ENCODE measurements at regions not wholly inside any gene's neighbourhood (a gene's known extent, or its start where the extent isn't known, plus 50 kb on each side); places are given as distances from the start of the nearest gene placed in this dataset.

- DNase-seq (ENCODE audit: low read depth), result no peak
Measured at GRCh38 chr12:92226961-92227360, 81.3 kb upstream of the BTG1 start.

GRCh38 chr12:92226071-92226661 is 80.5 kb upstream of the BTG1 start:
- DNase-seq (ENCODE audit: low read depth), result no peak

DNA sequence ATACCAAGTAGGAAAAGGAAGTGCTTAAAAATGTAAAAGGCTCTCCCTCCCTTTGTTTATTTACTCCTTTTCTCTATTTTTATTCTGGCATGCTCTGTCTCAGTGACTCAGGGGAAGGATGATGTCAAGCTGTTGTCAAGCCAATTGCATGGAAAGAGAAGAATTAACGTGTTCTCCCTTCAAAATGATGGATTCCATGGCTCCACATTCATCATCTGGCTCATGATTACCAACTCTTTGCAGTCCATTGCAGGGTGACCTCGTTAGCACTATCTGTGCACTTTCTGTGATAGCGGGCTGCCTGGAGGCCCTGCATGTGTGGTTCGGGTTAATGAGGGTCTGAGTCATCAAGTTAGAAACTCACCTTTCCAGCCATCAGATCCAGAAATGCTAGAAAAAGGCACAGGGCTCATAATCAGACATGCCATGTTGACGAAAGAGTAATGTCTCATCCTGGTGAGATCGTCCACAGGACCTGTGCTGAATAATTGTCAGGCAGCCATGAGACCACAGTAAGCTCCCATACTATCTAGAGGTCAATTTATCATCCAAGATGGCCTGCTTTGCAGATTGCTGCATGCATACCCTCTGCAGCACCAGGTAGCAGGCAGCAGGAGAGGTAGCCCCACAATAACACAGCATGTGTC is 79.2 kb upstream of the BTG1 start:
- DNase-seq (ENCODE audit: low read depth), result no peak

DNA sequence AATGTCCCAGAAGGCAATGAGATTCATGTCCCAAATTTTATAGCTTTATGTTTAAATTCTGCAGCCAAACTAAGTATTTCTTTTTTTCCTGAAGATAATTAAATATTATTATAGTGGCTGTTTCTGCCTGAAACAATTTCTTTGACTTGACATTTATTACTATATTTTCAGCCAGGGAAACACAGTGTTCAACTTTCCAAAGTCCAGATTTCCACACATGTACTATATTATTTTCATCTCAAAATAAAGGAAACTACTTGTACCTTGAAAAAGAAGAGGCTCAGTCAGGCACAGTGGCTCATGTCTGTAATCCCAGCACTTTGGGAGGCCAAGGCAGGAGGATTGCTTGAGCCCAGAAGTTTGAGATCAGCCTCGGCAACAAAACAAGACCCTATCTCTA is 77.8 kb upstream of the BTG1 start:
- DNase-seq (ENCODE audit: low read depth), result no peak

DNA sequence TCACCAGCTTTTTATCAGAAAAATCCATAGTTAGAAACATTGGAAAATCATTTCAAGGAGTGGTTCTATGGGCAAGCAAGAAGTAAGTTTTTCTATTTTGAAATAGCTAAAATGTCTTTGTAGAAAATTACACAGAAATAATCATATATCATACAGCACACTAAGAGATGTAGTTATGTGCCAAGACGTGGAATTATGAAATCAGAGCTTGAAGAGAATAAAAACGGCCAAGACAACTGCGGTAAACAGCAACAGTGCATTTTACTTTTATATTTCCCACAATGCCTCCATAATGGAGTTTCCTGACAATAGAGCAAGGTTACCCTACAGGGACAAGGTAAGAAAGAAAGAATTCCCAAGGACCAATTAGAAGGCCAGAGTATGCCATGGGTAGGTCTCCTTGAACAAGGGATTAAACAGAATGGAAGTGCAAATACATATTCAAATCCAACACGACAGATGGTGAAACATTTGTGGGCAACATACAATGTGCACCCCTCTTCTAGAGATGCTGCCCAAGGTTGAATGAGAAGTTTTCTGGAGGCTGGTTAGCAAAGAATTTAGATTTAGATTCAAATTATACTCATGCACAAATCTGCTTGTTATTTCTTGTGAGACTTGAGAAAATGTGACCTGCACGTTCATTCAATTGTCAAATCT is 76.1 kb upstream of the BTG1 start:
- DNase-seq (ENCODE audit: low read depth), result no peak

- DNase-seq (ENCODE audit: low read depth), result no peak
Measured at GRCh38 chr12:92218394-92219077, 72.9 kb upstream of the BTG1 start.

GRCh38 chr12:92216092-92216491 is 70.4 kb upstream of the BTG1 start:
- DNase-seq (ENCODE audit: low read depth), result no peak

DNA sequence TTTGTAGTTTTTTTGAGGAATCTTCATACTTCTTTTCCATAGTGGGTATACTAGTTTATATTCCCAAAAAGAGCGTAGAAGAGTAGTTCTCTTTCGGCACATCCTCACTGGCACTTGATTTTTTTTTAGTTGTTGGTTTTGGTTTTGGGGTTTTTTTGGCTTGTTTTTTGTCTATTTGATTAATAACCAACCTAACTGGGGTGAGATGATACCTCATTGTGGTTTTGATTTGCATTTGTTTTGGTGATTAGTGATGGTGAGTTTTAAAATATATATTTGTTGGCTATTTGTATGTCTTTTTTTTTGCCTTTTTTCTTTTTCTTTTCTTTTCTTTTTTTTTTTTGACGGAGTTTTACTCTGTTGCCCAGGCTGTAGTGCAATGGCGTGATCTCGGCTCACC is 69.7 kb upstream of the BTG1 start:
- no peak for DNase-seq (ENCODE audit: low read depth)

GRCh38 chr12:92213166-92213565 is 67.5 kb upstream of the BTG1 start:
- no peak for DNase-seq (ENCODE audit: low read depth)

GRCh38 chr12:92210071-92210470 is 64.4 kb upstream of the BTG1 start:
- DNase-seq (ENCODE audit: low read depth), result no peak

DNA sequence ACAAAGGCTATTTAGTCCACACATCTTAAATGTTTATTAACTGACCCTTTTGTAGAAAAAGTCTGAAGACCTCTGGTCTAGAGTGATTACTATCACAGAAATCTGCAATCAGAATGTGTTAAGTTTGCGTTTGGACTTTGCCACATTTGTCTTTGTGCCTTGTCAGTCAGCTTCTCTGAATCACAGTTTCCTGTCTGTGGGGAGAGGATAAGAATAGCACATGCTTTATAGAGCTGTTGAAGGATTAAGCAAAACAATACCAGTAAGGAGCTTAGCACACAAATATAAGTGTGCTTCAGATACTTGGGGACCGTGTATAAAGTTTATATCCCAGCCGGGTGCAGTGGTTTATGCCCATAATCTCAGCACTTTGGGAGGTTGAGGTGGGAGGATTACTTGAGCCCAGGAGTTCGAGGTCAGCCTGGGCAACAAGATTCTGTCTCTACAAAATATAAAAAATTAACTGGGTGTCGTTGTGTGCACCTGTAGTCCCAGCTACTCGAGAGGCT is 63.0 kb upstream of the BTG1 start:
- DNase-seq (ENCODE audit: low read depth), result no peak

DNA sequence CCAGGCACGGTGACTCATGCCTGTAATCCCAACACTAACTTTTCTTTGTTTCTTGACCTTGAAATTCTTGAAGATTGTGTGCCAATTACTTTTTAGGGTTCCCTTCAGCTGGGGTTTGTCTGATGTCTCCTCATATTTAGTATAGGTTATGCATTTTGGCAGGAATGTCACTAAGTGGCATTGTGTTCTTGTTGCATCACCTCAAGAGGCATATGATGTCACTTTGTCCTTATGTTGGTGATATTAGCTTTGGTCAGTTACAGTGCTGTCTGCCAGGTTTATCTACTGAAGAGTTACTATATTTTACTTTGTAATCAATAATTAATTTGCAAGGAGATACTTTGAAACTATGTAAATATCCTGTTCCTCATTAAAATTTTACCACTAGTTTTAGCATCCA is 61.0 kb upstream of the BTG1 start:
- DNase-seq (ENCODE audit: low read depth), result no peak

DNA sequence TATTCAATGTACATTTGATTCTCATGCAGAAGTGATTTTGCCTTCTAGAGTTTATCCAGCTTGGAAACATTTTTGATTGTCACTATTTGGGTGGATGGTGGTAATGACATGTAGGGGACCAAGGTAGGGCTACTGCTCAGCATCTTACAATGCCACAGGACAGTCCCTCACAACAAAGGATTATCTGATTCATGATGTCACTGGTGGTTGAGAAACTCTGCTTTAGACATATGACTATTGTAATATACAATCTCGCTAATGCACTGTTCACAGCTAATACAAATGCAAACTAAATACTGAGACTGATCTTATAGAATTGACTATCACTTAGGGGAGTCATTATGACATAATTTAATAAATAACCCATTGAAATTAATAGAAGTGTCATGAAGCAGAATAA is 60.4 kb upstream of the BTG1 start:
- DNase-seq (ENCODE audit: low read depth), result no peak

DNA sequence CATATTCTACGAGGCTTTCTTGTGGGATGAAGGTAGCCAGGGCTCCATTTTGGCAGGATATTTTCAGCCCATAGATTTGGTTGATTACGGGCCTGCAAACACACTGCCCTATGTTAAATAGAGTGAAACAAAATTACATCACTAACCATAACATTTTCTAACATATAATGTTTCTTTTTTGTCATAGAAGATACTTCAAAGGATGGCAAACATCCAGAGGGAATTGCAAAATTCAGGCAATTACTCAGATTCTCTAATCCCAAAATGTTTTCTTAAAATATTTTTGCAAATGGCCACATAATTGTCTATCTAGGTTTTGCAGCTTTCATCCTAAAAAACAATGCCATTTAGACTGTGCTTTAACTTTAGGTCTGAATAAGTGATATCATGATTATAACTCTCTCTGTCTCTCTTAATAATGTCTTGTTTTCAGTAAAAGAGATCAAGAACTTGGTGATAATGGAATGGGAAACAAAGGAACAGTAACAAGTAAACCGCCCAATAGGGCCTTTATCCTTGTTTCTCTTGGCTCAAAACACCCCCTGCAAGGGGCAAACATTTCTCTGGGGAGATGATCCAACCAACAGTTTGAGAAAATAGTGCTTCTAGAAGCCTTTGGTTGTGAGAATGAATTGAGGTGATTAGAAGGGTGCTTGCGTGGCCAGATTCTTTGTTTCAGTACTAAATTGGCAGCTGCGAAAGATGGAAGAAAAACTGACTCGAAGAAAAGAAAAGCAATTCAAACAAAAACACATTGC is 54.4 kb upstream of the BTG1 start:
- no peak for DNase-seq (ENCODE audit: low read depth)

GRCh38 chr12:92197815-92198214 is 52.2 kb upstream of the BTG1 start:
- DNase-seq (ENCODE audit: low read depth), result no peak

- no peak for DNase-seq (ENCODE audit: low read depth)
Measured at GRCh38 chr12:92196368-92196767, 50.7 kb upstream of the BTG1 start.

Data from stimulated activated CD4-positive, alpha-beta T cell treated with anti-CD3 and anti-CD28 coated beads, Interleukin-2, amount 100 ng/mL, for 4 hours (primary cell).